ENCODE measurements at regions not wholly inside any gene's neighbourhood (a gene's known extent, or its start where the extent isn't known, plus 50 kb on each side); places are given as distances from the start of the nearest gene placed in this dataset.

DNA sequence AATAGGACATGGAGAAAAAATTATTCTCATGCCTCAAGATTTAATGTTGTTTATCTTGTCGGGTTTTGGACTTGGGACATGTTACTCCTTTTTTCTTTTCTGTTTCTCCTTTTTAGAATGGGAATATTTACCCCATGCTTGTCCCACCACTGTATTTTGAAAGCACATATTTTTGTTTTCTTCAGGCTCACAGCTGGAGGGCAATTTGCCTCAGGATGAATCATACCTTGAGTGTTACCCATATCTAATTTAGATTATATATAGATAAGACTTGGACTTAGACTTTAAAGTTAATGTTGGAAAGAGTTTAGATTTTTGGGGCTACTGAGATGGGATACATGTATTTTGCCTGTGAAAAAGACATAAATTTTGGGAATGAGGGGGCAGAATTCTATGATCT is 541.6 kb upstream of the MAN1A1 start:
- no peak overlapping the region for H3K27ac Mint-ChIP-seq
- Histone ChIP-seq H3K4me3 (ENCODE audit: low read length) (no peak overlapping the region), H3K27me3 (ENCODE audit: insufficient read depth, low read length, poor library complexity, severe bottlenecking) (no peaks in the 10 kb centered on the region), H3K9me3 (ENCODE audit: low read length) (no peaks in the 10 kb centered on the region), H3K4me1 (ENCODE audit: insufficient read depth, low read length) (no peaks in the 10 kb centered on the region), H3K27ac (ENCODE audit: low read depth, low read length) (no peak overlapping the region), H3K36me3 (ENCODE audit: insufficient read depth, low read length) (no peaks in the 10 kb centered on the region)
- H3K36me3 Mint-ChIP-seq: no peaks in the 10 kb centered on the region
- DNase-seq: no peak
- peaks cover 0 to 4% of the 10 kb centered on the region in 2 donors for H3K27me3 Mint-ChIP-seq
- ChIA-PET CTCF (no interaction called here), POLR2A (no interaction called here)
- no peak overlapping the region for H3K4me3 Mint-ChIP-seq
- H3K9me3 Mint-ChIP-seq: no peaks in the 10 kb centered on the region
- H3K4me1 Mint-ChIP-seq: no peaks in the 10 kb centered on the region

- H3K4me3 Mint-ChIP-seq: no peak overlapping the region
- no peak for DNase-seq
- ChIA-PET POLR2A (no interaction called here), CTCF (no interaction called here)
- no peaks in the 10 kb centered on the region for H3K4me1 Mint-ChIP-seq
- H3K9me3 Mint-ChIP-seq: no peaks in the 10 kb centered on the region
- no peaks in the 10 kb centered on the region for H3K36me3 Mint-ChIP-seq
- Histone ChIP-seq H3K4me3 (ENCODE audit: low read length) (no peak overlapping the region), H3K27ac (ENCODE audit: low read depth, low read length) (no peak overlapping the region), H3K27me3 (ENCODE audit: insufficient read depth, low read length, poor library complexity, severe bottlenecking) (no peaks in the 10 kb centered on the region), H3K36me3 (ENCODE audit: insufficient read depth, low read length) (no peaks in the 10 kb centered on the region), H3K9me3 (ENCODE audit: low read length) (no peaks in the 10 kb centered on the region), H3K4me1 (ENCODE audit: insufficient read depth, low read length) (no peaks in the 10 kb centered on the region)
- H3K27me3 Mint-ChIP-seq: peaks cover 0 to 4% of the 10 kb centered on the region in 2 donors
- no peak overlapping the region for H3K27ac Mint-ChIP-seq
Measured at GRCh38 chr6:119890470-119890869, 540.9 kb upstream of the MAN1A1 start.

DNA sequence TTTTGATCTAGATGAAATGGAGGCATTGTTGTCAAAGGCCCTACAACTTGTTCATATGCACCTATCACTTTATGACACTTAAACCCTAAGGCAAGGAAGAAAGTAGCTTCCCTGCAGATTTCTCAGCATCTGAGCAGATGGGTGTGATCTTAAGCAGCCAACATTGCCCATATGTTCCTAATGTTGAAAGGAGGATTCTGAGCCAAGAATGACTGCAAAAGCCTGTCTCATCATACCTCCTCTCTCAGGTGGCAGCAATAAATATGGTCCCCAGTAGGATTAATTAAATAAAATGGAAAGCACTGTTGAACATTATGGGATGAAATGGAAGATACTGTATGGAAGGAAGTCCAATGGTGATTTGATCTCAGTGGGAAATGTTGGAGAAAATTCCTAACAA is 538.1 kb upstream of the MAN1A1 start:
- ChIA-PET CTCF (no interaction called here), POLR2A (no interaction called here)
- H3K4me1 ChIP-seq (ENCODE audit: insufficient read depth, low read length): no peaks in the 10 kb centered on the region
- Mint-ChIP-seq H3K9me3 (peaks cover 0 to 2% (median 0%) of the 10 kb centered on the region in 5 donors), H3K27me3 (peaks cover 0 to 4% of the 10 kb centered on the region in 2 donors), H3K36me3 (no peaks in the 10 kb centered on the region), H3K27ac (no peak overlapping the region), H3K4me3 (no peak overlapping the region), H3K4me1 (no peaks in the 10 kb centered on the region)
- no peak overlapping the region for H3K4me3 ChIP-seq (ENCODE audit: low read length)
- DNase-seq: no peak
- H3K27me3 ChIP-seq (ENCODE audit: insufficient read depth, low read length, poor library complexity, severe bottlenecking): no peaks in the 10 kb centered on the region
- no peaks in the 10 kb centered on the region for H3K9me3 ChIP-seq (ENCODE audit: low read length)
- H3K36me3 ChIP-seq (ENCODE audit: insufficient read depth, low read length): no peaks in the 10 kb centered on the region
- no peak overlapping the region for H3K27ac ChIP-seq (ENCODE audit: low read depth, low read length)

GRCh38 chr6:119881416-119881815 is 531.9 kb upstream of the MAN1A1 start:
- no peak overlapping the region for H3K4me3 Mint-ChIP-seq
- no peaks in the 10 kb centered on the region for H3K27me3 ChIP-seq (ENCODE audit: insufficient read depth, low read length, poor library complexity, severe bottlenecking)
- peaks cover 0 to under 1% of the 10 kb centered on the region in 2 donors for H3K27me3 Mint-ChIP-seq
- no peaks in the 10 kb centered on the region for H3K4me1 Mint-ChIP-seq
- H3K9me3 ChIP-seq (ENCODE audit: low read length): no peaks in the 10 kb centered on the region
- ChIA-PET POLR2A (no interaction called here), CTCF (no interaction called here)
- no peak overlapping the region for H3K27ac Mint-ChIP-seq
- H3K36me3 Mint-ChIP-seq: no peaks in the 10 kb centered on the region
- H3K36me3 ChIP-seq (ENCODE audit: insufficient read depth, low read length): no peaks in the 10 kb centered on the region
- no peak overlapping the region for H3K4me3 ChIP-seq (ENCODE audit: low read length)
- no peak overlapping the region for H3K27ac ChIP-seq (ENCODE audit: low read depth, low read length)
- H3K4me1 ChIP-seq (ENCODE audit: insufficient read depth, low read length): no peaks in the 10 kb centered on the region
- DNase-seq: no peak
- H3K9me3 Mint-ChIP-seq: peaks cover 0 to 2% (median 0%) of the 10 kb centered on the region in 5 donors

- Histone ChIP-seq H3K27me3 (ENCODE audit: insufficient read depth, low read length, poor library complexity, severe bottlenecking) (no peaks in the 10 kb centered on the region), H3K4me3 (ENCODE audit: low read length) (no peak overlapping the region), H3K36me3 (ENCODE audit: insufficient read depth, low read length) (no peaks in the 10 kb centered on the region), H3K9me3 (ENCODE audit: low read length) (no peaks in the 10 kb centered on the region), H3K27ac (ENCODE audit: low read depth, low read length) (no peak overlapping the region), H3K4me1 (ENCODE audit: insufficient read depth, low read length) (no peaks in the 10 kb centered on the region)
- H3K27ac Mint-ChIP-seq: no peak overlapping the region
- H3K4me3 Mint-ChIP-seq: no peak overlapping the region
- H3K36me3 Mint-ChIP-seq: no peaks in the 10 kb centered on the region
- no peaks in the 10 kb centered on the region for H3K4me1 Mint-ChIP-seq
- H3K9me3 Mint-ChIP-seq: peaks cover 0 to 2% (median 0%) of the 10 kb centered on the region in 5 donors
- ChIA-PET POLR2A (no interaction called here), CTCF (no interaction called here)
- no peak for DNase-seq
- H3K27me3 Mint-ChIP-seq: peaks cover 2 to 6% of the 10 kb centered on the region in 2 donors
Measured at GRCh38 chr6:119880840-119881239, 531.3 kb upstream of the MAN1A1 start.

- H3K4me1 Mint-ChIP-seq: no peaks in the 10 kb centered on the region
- ChIA-PET CTCF (no interaction called here), POLR2A (no interaction called here)
- no peaks in the 10 kb centered on the region for H3K27me3 ChIP-seq (ENCODE audit: insufficient read depth, low read length, poor library complexity, severe bottlenecking)
- H3K4me1 ChIP-seq (ENCODE audit: insufficient read depth, low read length): no peaks in the 10 kb centered on the region
- no peak overlapping the region for H3K27ac ChIP-seq (ENCODE audit: low read depth, low read length)
- no peak overlapping the region for H3K4me3 Mint-ChIP-seq
- no peaks in the 10 kb centered on the region for H3K36me3 Mint-ChIP-seq
- no peak overlapping the region for H3K4me3 ChIP-seq (ENCODE audit: low read length)
- no peak for DNase-seq
- H3K9me3 Mint-ChIP-seq: peaks cover 0 to 2% (median 0%) of the 10 kb centered on the region in 5 donors
- H3K9me3 ChIP-seq (ENCODE audit: low read length): no peaks in the 10 kb centered on the region
- H3K36me3 ChIP-seq (ENCODE audit: insufficient read depth, low read length): no peaks in the 10 kb centered on the region
- H3K27ac Mint-ChIP-seq: no peak overlapping the region
- peaks cover 2 to 8% of the 10 kb centered on the region in 2 donors for H3K27me3 Mint-ChIP-seq
Measured at GRCh38 chr6:119879731-119880130, 530.2 kb upstream of the MAN1A1 start.

DNA sequence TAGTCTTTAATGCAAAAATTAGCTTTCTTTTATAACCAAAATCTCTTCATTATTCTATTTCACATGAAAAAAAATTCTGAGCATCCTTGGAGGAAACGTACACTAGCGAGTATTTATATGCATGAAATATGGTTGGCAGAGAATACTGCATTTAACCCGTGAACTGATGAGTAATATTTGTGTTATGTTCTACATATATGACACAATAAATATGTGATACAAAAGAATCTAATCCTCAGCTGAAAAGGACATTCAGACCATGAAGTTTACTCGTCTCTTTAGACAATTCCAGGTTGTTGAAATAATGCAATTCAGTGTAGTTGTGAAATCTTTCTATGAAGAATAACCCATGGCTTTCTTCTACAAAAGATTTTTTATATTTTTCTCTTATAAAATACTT is 524.8 kb upstream of the MAN1A1 start:
- no peak for DNase-seq
- Mint-ChIP-seq H3K27ac (no peak overlapping the region), H3K4me3 (no peak overlapping the region), H3K4me1 (no peaks in the 10 kb centered on the region), H3K9me3 (no peaks in the 10 kb centered on the region), H3K27me3 (peaks cover 2 to 8% of the 10 kb centered on the region in 2 donors), H3K36me3 (no peaks in the 10 kb centered on the region)
- Histone ChIP-seq H3K4me1 (ENCODE audit: insufficient read depth, low read length) (no peaks in the 10 kb centered on the region), H3K4me3 (ENCODE audit: low read length) (no peak overlapping the region), H3K27ac (ENCODE audit: low read depth, low read length) (no peak overlapping the region), H3K27me3 (ENCODE audit: insufficient read depth, low read length, poor library complexity, severe bottlenecking) (no peaks in the 10 kb centered on the region), H3K9me3 (ENCODE audit: low read length) (no peaks in the 10 kb centered on the region), H3K36me3 (ENCODE audit: insufficient read depth, low read length) (no peaks in the 10 kb centered on the region)
- CTCF ChIA-PET: no interaction called here
- POLR2A ChIA-PET: no interaction called here

DNA sequence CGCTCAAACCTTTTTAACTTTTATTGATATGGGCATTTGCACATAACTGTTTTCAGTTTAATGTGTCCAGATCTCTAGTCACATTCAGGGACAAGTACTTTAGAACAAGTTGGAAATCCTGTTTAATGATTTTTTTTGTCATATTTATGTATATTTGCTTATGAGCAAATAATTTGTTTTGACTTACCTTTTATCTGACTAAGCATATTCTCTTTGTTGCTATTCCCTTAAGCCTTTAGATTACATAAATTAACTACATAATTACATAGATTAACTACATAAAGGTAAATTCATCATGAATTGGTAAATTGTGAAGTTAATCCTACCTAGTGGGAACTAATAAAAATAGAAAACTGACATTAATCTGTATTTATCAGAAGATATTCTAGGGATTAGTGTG is 523.5 kb upstream of the MAN1A1 start:
- no peak overlapping the region for H3K27ac Mint-ChIP-seq
- no peak overlapping the region for H3K4me3 Mint-ChIP-seq
- no peaks in the 10 kb centered on the region for H3K4me1 Mint-ChIP-seq
- Histone ChIP-seq H3K27ac (ENCODE audit: low read depth, low read length) (no peak overlapping the region), H3K4me1 (ENCODE audit: insufficient read depth, low read length) (no peaks in the 10 kb centered on the region), H3K36me3 (ENCODE audit: insufficient read depth, low read length) (no peaks in the 10 kb centered on the region), H3K27me3 (ENCODE audit: insufficient read depth, low read length, poor library complexity, severe bottlenecking) (no peaks in the 10 kb centered on the region), H3K4me3 (ENCODE audit: low read length) (no peak overlapping the region), H3K9me3 (ENCODE audit: low read length) (no peaks in the 10 kb centered on the region)
- POLR2A ChIA-PET: no interaction called here
- no peaks in the 10 kb centered on the region for H3K36me3 Mint-ChIP-seq
- H3K9me3 Mint-ChIP-seq: no peaks in the 10 kb centered on the region
- CTCF ChIA-PET: no interaction called here
- no peak for DNase-seq
- H3K27me3 Mint-ChIP-seq: peaks cover 2 to 12% of the 10 kb centered on the region in 2 donors

DNA sequence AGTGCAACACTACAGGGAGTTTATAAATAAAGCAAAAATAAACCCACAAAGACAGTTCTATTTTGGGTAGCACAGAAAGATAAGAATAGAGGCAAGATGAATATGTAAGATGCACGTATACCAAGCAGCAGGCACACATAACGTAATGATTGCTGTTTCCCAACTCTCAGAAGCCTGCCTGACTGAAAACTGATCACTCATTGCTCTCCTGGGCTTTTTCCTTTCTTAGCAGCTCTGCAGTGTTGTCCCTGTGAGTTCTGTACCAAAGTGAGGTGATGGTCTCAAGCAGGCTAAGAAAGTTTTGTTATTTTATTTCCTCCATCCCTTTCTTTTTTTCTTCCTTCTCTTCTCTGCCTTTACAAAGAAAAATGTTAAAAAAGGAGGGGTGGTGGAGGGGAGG is 522.0 kb upstream of the MAN1A1 start:
- Histone ChIP-seq H3K36me3 (ENCODE audit: insufficient read depth, low read length) (no peaks in the 10 kb centered on the region), H3K9me3 (ENCODE audit: low read length) (no peaks in the 10 kb centered on the region), H3K27ac (ENCODE audit: low read depth, low read length) (no peak overlapping the region), H3K4me3 (ENCODE audit: low read length) (no peak overlapping the region), H3K4me1 (ENCODE audit: insufficient read depth, low read length) (no peaks in the 10 kb centered on the region), H3K27me3 (ENCODE audit: insufficient read depth, low read length, poor library complexity, severe bottlenecking) (no peaks in the 10 kb centered on the region)
- H3K27me3 Mint-ChIP-seq: peaks cover 5 to 19% of the 10 kb centered on the region in 2 donors
- no peak for DNase-seq
- H3K27ac Mint-ChIP-seq: no peak overlapping the region
- CTCF ChIA-PET: no interaction called here
- H3K4me1 Mint-ChIP-seq: no peaks in the 10 kb centered on the region
- peaks cover 3 to 7% (median 4%) of the 10 kb centered on the region in 5 donors for H3K9me3 Mint-ChIP-seq
- H3K4me3 Mint-ChIP-seq: no peak overlapping the region
- no peaks in the 10 kb centered on the region for H3K36me3 Mint-ChIP-seq
- POLR2A ChIA-PET: no interaction called here

Measured in CD8-positive, alpha-beta memory T cell (primary cell).